GM13977 (cell line): ENCODE measurements at regions not wholly inside any gene's neighbourhood (a gene's known extent, or its start where the extent isn't known, plus 50 kb on each side); places are given as distances from the start of the nearest gene placed in this dataset.
"Not testable (repeated sequence)": the region's sequence is repeated elsewhere in the genome, so short reads cannot be mapped to it uniquely, and the experiment has no call there.

Experiments
- DNase-seq: peaks from one replicate; pipeline ENCODE4 v3.0.0; 2012; ENCODE audit warnings: low spot score
- in situ Hi-C: fragments of 300-500 bp; cut with MboI; formaldehyde crosslinking; loops from one replicate; pipeline ENCODE4 v1.12.0; 2022; ENCODE audit warnings: low sequenced_read_pairs, low pct_unique_long_range_greater_than_20kb, mixed read lengths, inconsistent platforms; ENCODE audit not compliant: unreplicated experiment
- TF ChIP-seq, protein P1 (sequence below): IDR thresholded peaks from 2 replicates; pipeline ENCODE4 v1.5.1; 2012; ENCODE audit warnings: mild to moderate bottlenecking, control low read depth; ENCODE audit not compliant: insufficient read depth; ENCODE audit errors: extremely low read depth, missing control alignments

- DNase-seq = no peak
- TF ChIP-seq, protein P1, sequence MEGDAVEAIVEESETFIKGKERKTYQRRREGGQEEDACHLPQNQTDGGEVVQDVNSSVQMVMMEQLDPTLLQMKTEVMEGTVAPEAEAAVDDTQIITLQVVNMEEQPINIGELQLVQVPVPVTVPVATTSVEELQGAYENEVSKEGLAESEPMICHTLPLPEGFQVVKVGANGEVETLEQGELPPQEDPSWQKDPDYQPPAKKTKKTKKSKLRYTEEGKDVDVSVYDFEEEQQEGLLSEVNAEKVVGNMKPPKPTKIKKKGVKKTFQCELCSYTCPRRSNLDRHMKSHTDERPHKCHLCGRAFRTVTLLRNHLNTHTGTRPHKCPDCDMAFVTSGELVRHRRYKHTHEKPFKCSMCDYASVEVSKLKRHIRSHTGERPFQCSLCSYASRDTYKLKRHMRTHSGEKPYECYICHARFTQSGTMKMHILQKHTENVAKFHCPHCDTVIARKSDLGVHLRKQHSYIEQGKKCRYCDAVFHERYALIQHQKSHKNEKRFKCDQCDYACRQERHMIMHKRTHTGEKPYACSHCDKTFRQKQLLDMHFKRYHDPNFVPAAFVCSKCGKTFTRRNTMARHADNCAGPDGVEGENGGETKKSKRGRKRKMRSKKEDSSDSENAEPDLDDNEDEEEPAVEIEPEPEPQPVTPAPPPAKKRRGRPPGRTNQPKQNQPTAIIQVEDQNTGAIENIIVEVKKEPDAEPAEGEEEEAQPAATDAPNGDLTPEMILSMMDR = no peak
- in situ Hi-C loops = no loop called here
Observed at GRCh38 chr7:69282946-69283345, 315.3 kb upstream of the AUTS2 start.

DNA sequence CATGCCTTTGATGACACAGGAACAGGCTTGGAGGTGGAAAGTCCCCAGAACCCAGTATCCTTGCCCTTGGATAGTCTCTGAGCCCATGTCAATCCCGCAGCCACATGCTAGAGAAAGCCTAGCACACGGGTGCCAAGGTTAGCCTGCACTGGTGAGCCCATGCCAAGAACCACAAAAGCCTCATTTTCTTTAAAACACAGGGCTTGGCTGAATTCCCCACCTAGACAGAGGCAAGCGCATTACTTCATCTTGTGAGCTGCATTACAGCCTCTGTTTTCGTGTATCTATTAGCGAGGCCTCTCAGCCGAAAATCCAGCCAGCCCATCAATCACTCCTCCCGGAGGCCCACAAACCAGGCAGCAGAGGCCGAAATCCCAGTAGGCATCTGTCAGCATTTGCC is 314.9 kb upstream of the AUTS2 start:
- DNase-seq = no peak
- TF ChIP-seq, protein P1 = no peak
- in situ Hi-C loops = no loop called here

DNA sequence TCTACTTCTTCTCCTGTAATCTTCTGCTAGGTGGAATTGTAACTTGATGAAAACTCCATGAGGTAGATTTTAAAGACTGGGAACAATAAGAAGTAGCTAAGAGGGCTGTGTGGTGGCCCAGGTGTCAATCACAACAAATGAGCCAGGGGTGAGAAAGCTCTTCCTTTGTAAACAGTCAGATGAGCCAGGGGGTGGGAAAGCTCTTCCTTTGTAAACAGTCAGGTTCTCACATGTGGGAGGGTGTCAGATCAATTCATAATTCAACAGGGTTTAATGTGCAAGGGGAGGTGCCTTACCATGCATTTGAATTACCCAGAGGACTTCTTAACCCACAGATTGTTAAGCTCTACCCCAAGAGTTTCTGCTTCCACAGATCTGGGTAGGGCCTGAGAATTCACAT is 312.4 kb upstream of the AUTS2 start:
- no peak for DNase-seq
- in situ Hi-C loops = no loop called here
- TF ChIP-seq, protein P1 = no peak

GRCh38 chr7:69295977-69296376 is 302.3 kb upstream of the AUTS2 start:
- DNase-seq = no peak
- TF ChIP-seq, protein P1 = no peak

GRCh38 chr7:69301253-69301652 is 297.0 kb upstream of the AUTS2 start:
- in situ Hi-C loops = no loop called here
- TF ChIP-seq, protein P1 = no peak
- no peak for DNase-seq

More at GRCh38 chr7:69295977-69296376, 302.3 kb upstream of the AUTS2 start:
- in situ Hi-C loops = no loop called here

DNA sequence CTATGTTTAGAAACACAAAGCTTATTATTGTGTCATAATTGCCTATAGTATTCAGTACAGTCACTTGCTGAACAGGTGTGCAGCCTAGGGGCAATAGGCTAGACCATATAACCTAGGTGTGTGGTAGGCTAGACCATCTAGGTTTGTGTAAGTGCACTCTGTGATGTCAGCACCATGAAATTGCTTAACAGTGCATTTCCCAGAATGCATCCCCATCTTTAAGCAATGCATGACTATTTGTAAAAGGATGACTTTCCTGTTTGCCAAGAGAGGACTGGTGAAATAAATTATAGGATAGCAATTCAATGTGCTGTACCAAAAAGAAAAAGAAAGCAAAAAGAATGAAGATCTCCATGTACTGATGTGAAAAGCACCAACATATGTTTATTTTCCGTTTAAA is 288.7 kb upstream of the AUTS2 start:
- TF ChIP-seq, protein P1 = no peak
- in situ Hi-C loops = no loop called here
- no peak for DNase-seq

DNA sequence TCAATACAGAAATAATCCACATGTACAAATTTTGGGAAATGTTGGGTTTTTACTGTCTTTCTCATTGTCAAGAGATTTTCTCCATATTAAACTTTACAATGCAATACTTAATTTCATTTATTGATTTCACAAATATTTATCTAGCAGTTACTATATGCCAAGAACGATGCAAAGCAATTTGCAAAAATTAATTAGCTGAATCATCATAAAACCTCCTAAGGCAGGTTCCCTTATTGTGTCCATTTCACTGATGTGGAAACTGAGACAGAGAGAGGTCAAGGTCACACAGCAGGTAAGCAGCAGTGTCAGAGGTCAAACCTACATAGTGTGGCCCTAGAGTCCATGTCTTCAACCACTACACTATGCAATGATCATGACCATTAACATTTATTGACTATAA is 286.8 kb upstream of the AUTS2 start:
- no peak for DNase-seq
- in situ Hi-C loops = no loop called here
- TF ChIP-seq, protein P1 = no peak

DNA sequence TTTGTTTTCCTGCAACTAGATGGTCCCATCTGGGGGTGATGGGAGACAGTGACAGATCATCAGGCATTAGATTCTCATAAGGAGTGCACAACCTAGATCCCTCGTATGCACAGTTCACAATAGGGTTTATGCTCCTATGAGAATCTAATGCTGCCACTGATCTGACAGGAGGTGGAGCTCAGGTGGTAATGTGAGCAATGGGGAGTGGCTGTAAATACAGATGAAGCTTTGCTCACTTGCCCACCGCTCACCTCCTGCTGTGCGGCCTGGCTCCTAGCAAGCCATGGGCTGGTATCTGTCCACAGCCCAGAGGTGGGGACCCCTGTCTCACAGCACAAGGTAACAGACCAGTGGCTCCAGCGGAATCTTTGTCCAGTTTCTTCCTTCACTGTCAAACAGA is 284.4 kb upstream of the AUTS2 start:
- DNase-seq, in situ Hi-C loops: not testable (repeated sequence)
